K562 (cell line): ENCODE measurements at regions not wholly inside any gene's neighbourhood (a gene's known extent, or its start where the extent isn't known, plus 50 kb on each side); places are given as distances from the start of the nearest gene placed in this dataset.
A peak's percentile ranks its signal among the peaks of the same experiment; 100 is the strongest.

Experiments
- CAMTA2 ChIP-seq: fragments of 250-450 bp; sonication (Bioruptor Pico); conservative IDR thresholded peaks from 2 replicates; pipeline ENCODE4 v1.5.1; 2022
- ELF4 ChIP-seq: fragments of 450-650 bp; formaldehyde crosslinking; IDR thresholded peaks from 2 replicates; pipeline ENCODE4 v1.4.0; 2022; ENCODE audit warnings: missing genetic modification characterization
- ETS2 ChIP-seq: IDR thresholded peaks from 2 replicates; pipeline ENCODE4 v1.6.1; 2016; ENCODE audit warnings: borderline replicate concordance, missing genetic modification characterization, mild to moderate bottlenecking, moderate library complexity, missing compliant biosample characterization; ENCODE audit not compliant: poor library complexity, severe bottlenecking
- HDAC3 ChIP-seq: fragments of 450-650 bp; IDR thresholded peaks from 2 replicates; pipeline ENCODE4 v1.6.1; 2018; ENCODE audit warnings: borderline replicate concordance, mild to moderate bottlenecking, moderate library complexity; ENCODE audit not compliant: partially characterized antibody
- HDAC6 ChIP-seq: IDR thresholded peaks from 2 replicates; pipeline ENCODE4 v1.6.1; 2012; ENCODE audit warnings: low read depth, mild to moderate bottlenecking, control low read depth, inconsistent platforms, low read length, moderate library complexity
- HLTF ChIP-seq: fragments of 450-650 bp; IDR thresholded peaks from 2 replicates; pipeline ENCODE4 v1.6.1; 2016
- HNRNPUL1 ChIP-seq: fragments of 200-400 bp; formaldehyde crosslinking; IDR thresholded peaks from 2 replicates; pipeline ENCODE4 v1.6.1; 2017; ENCODE audit warnings: low read length
- MED1 ChIP-seq: sonication (generic); formaldehyde crosslinking; IDR thresholded peaks from 2 replicates; pipeline ENCODE4 v1.8.1; 2023; ENCODE audit warnings: missing genetic modification reagents, borderline replicate concordance
- NFIC ChIP-seq: fragments of 450-650 bp; IDR thresholded peaks from 2 replicates; pipeline ENCODE4 v1.6.1; 2017; ENCODE audit warnings: mild to moderate bottlenecking, inconsistent platforms
- PREB ChIP-seq: sonication (generic); formaldehyde crosslinking; IDR thresholded peaks from 2 replicates; pipeline ENCODE4 v1.8.1; 2023; ENCODE audit warnings: mild to moderate bottlenecking, missing genetic modification reagents
- RAD51 ChIP-seq: fragments of 450-650 bp; IDR thresholded peaks from 2 replicates; pipeline ENCODE4 v1.7.1; 2016; ENCODE audit warnings: low read depth, mild to moderate bottlenecking, borderline replicate concordance
- SREBF2 ChIP-seq: sonication (generic); formaldehyde crosslinking; IDR thresholded peaks from 2 replicates; pipeline ENCODE4 v1.4.0; 2020; ENCODE audit warnings: mild to moderate bottlenecking, missing genetic modification reagents
- SRSF7 ChIP-seq: fragments of 200-400 bp; formaldehyde crosslinking; optimal IDR thresholded peaks from 2 replicates; pipeline ENCODE3; 2017; ENCODE audit warnings: mild to moderate bottlenecking, low read depth, low read length
- ZNF512 ChIP-seq: IDR thresholded peaks from 2 replicates; pipeline ENCODE4 v1.6.1; 2016; ENCODE audit warnings: missing genetic modification characterization, missing compliant biosample characterization
- ZNF764 ChIP-seq: fragments of 250-450 bp; sonication (Bioruptor Pico); IDR thresholded peaks from 2 replicates; pipeline ENCODE4 v1.4.0; 2020; ENCODE audit warnings: low read depth, mild to moderate bottlenecking, moderate library complexity
- ZNF785 ChIP-seq: fragments of 250-450 bp; sonication (Bioruptor Pico); IDR thresholded peaks from 2 replicates; pipeline ENCODE4 v1.4.0; 2020; ENCODE audit warnings: mild to moderate bottlenecking
- ZNF79 ChIP-seq: fragments of 250-450 bp; sonication (Bioruptor Pico); IDR thresholded peaks from 2 replicates; pipeline ENCODE4 v1.4.0; 2020; ENCODE audit warnings: low read depth, mild to moderate bottlenecking, moderate library complexity
- TF ChIP-seq, protein P1 (sequence below), 2 experiments: fragments of 150-350 bp in 1 of 2; IDR thresholded peaks; 2 replicates each; pipeline ENCODE4 v1.6.1; 2012 to 2016; ENCODE audit warnings: low read depth in 2 of 2, low read length in 2 of 2, mild to moderate bottlenecking in 1 of 2, moderate library complexity in 1 of 2
- TF ChIP-seq, protein P2 (sequence below): fragments of 450-650 bp; IDR thresholded peaks from 2 replicates; pipeline ENCODE4 v1.6.1; 2014; ENCODE audit warnings: low read depth, mild to moderate bottlenecking, moderate library complexity, borderline replicate concordance

DNA sequence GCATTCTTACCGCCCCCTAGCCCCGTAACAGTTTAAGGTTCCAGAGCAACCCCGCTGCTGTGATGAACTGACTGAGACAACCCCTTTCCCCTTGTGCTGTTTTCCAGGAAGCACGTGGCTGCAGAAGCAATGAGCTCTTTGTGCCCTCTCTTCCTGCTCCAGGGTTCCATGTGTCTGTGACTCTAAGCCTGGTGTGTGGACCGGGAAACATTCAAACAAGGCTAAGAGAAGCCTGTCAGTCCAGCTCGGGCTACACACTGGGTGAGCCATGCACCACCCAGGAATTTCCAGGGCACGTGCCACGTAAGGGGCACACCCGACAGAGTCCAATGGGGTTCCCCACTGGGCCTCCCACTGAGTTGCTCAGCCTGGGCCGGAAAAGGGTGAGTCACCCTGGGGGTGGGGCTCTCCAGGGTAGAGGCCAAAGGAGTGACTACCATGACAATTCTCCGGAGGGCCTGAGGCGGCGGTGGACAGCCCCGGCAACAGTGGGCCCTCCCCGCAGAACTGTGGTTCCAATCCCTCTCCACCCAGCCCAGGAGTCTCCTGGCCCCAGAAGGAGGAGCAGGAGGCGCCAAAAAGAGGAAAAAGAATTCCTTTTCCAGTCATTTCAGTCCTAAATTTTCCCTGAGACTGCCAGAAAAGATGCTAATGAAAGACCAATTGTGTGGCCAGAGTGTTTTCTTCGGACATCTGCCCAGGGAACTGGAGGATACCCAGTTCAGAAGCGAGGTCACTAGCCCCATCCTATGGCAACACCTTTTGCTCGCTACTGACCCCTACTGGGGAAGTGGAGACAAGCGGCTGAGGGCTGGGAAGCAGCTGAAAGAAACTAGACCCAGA is 157.8 kb upstream of the SLC1A4 start (continued):
- no peak for TF ChIP-seq PREB (CRISPR knock-in tag)
- no peak for TF ChIP-seq RAD51
- TF ChIP-seq, protein P1, sequence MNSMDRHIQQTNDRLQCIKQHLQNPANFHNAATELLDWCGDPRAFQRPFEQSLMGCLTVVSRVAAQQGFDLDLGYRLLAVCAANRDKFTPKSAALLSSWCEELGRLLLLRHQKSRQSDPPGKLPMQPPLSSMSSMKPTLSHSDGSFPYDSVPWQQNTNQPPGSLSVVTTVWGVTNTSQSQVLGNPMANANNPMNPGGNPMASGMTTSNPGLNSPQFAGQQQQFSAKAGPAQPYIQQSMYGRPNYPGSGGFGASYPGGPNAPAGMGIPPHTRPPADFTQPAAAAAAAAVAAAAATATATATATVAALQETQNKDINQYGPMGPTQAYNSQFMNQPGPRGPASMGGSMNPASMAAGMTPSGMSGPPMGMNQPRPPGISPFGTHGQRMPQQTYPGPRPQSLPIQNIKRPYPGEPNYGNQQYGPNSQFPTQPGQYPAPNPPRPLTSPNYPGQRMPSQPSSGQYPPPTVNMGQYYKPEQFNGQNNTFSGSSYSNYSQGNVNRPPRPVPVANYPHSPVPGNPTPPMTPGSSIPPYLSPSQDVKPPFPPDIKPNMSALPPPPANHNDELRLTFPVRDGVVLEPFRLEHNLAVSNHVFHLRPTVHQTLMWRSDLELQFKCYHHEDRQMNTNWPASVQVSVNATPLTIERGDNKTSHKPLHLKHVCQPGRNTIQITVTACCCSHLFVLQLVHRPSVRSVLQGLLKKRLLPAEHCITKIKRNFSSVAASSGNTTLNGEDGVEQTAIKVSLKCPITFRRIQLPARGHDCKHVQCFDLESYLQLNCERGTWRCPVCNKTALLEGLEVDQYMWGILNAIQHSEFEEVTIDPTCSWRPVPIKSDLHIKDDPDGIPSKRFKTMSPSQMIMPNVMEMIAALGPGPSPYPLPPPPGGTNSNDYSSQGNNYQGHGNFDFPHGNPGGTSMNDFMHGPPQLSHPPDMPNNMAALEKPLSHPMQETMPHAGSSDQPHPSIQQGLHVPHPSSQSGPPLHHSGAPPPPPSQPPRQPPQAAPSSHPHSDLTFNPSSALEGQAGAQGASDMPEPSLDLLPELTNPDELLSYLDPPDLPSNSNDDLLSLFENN (IDR thresholded peaks at IDR 0.05; ENCODE audit: low read depth in 2 of 2, low read length in 2 of 2): no peak
- peak; percentile 92 for TF ChIP-seq ZNF764 (CRISPR knock-in tag)
- no peak for TF ChIP-seq ZNF79 (CRISPR knock-in tag)
- TF ChIP-seq MED1 (CRISPR knock-in tag): no peak
- TF ChIP-seq HNRNPUL1: no peak
- TF ChIP-seq ELF4 (CRISPR knock-in tag): 0 out of 2 replicates have a peak, but pooled peaks have one; percentile 52
- no peak for TF ChIP-seq SRSF7
- TF ChIP-seq ZNF785 (CRISPR knock-in tag): no peak
- TF ChIP-seq HLTF: no peak
- no peak for TF ChIP-seq HDAC6
- no peak for TF ChIP-seq ETS2 (tag)
- TF ChIP-seq ZNF512: no peak
- TF ChIP-seq, protein P2, sequence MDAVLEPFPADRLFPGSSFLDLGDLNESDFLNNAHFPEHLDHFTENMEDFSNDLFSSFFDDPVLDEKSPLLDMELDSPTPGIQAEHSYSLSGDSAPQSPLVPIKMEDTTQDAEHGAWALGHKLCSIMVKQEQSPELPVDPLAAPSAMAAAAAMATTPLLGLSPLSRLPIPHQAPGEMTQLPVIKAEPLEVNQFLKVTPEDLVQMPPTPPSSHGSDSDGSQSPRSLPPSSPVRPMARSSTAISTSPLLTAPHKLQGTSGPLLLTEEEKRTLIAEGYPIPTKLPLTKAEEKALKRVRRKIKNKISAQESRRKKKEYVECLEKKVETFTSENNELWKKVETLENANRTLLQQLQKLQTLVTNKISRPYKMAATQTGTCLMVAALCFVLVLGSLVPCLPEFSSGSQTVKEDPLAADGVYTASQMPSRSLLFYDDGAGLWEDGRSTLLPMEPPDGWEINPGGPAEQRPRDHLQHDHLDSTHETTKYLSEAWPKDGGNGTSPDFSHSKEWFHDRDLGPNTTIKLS: 0 out of 2 replicates have a peak, but pooled peaks have one; percentile 70
- no peak for TF ChIP-seq CAMTA2 (CRISPR knock-in tag)
- no peak for TF ChIP-seq SREBF2 (CRISPR knock-in tag)
- TF ChIP-seq HDAC3: peak; percentile 54
- no peak for TF ChIP-seq NFIC
